HG03439 (cell line): ENCODE measurements at regions not wholly inside any gene's neighbourhood (a gene's known extent, or its start where the extent isn't known, plus 50 kb on each side); places are given as distances from the start of the nearest gene placed in this dataset.

Experiments used
- ATAC-seq: cut with Tn5 transposase; IDR thresholded peaks from one replicate; pipeline ENCODE4 v1.9.1; 2021; ENCODE audit warnings: mild to moderate bottlenecking, moderate library complexity; ENCODE audit not compliant: unreplicated experiment

DNA sequence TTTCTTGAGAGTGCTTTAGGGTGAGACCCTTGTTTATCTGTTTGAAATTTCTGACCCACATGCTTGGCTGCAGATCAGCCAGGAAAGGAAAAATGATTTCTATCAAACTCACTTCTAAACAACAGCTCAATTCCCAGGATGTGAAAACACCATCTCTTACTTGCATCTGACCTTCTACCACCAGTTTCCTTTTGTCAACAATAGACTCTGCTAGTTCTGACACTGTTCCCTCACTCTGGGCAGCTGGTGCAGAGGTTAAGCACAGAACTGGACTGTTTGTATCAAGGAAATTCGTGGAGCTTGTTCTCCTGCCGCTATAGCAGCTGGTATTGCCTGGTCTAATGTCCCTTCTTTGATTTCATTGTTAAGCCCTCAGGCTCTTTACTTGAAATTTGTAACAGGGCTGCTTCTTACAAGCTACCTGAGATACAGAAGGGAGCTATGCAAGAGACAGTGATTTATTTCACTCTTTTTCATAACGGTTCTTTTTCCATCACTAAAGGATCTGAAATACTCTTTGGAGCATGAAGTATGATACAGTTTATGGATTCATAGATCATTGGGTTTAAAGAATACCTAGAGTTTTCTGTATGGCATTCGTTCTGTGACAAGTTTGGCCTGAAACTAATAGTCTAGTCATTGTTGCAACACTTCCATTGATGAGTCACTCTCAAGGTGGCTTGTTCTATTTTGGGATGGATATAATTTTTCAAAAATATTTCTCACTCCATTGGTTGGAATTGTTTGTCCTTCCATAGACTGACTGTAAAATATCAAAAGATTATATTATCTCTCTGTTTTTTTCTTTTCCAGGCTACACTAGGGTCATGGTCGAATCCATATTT, 178.2 kb upstream of the ZC3H12C start:
- no peak for ATAC-seq

DNA sequence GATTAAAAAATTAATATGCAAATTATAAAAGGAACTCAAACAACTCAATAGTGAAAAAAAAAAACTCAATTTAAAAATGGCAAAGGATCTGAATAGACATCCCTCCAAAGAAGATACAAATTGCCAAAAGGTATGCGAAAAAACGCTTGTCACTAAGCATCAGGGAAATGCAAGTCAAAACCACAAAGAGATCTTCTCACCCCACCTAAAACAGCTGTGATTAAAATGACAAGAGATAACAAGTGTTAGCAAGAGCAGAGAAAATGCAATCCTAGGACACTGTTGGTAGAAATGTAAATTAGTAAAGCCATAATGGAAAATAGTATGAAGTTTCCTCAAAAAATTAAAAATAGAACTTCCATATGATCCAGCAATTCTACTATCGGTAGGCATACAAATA, 166.3 kb upstream of the ZC3H12C start:
- no peak for ATAC-seq

DNA sequence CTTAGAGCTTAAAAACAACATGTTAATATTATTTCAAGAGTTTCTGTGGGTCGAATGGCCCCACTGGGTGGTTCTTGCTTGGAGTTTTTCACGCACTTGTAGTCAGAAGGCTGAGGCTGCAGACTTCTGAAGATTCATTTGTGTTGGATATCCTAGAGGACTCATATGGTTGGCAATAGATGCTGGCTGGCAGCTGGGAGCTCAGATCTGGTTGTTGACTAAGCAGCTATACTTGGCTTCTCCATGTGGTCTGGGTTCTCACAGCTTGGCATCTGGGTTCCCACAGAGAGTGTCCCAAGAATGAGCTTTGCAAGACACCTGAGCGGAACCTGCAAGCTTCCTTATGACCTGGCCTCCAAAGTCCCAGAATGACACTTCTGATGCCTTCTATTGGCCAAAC, 163.9 kb upstream of the ZC3H12C start:
- no peak for ATAC-seq

DNA sequence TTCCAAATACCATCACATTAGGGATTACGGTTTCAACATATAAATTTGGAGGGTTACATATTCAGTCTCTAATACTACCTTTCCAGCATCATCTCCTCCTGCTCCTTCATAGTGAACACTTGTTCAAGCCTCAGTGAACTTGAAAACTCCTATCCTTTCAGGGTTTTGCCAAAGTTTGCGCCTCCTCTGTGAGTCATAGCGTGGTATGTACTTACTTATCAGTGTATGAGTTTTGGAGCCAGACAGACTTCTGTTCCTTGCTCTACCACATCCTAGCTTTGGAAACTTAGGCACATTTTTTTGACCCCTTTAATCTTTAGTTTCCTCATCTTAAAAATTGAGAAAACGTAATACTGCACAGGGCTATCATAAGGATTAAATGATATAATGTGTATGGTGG, 160.1 kb upstream of the ZC3H12C start:
- no peak for ATAC-seq

DNA sequence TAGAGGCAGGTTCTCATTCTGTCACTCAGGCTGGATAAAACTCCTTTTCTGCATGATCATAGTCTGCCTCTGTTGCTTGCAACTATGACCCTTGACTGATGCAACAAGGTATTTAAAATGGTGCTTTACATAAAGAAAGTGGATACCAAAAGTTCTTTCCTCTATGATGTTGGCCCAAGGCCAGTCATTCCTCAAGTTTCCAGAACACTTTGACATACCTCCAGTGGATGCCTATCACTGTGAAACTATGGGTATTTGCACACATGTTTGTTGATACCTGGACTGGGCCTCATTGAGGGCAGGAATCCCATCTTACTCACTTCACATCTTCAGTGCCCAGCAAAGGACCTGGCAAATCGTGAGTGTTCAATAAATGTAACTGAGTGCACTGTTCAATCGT, 159.0 kb upstream of the ZC3H12C start:
- no peak for ATAC-seq

DNA sequence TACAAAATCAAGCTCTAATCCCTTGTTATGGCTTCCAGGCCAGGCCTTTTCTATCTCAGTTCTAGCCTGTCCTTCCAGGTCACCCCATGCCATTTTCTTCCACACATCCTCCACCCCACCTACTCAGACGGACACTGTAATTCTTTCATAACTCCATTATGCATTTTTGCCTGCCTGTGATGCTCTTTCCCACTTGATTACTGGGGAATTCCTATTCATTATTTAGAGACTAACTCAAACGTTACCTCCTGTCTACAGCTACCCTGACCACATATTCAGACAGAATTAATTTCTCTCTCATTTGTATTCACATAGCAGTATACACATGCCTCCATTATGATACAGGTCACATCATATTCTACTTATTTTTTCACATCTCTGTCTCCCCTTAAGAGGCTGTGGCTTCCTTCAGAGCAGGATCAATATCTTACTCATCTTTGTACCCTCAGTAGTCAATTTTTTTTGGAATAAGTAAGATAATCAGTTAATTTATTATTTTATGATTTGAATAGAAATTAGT, 156.5 kb upstream of the ZC3H12C start:
- no peak for ATAC-seq

DNA sequence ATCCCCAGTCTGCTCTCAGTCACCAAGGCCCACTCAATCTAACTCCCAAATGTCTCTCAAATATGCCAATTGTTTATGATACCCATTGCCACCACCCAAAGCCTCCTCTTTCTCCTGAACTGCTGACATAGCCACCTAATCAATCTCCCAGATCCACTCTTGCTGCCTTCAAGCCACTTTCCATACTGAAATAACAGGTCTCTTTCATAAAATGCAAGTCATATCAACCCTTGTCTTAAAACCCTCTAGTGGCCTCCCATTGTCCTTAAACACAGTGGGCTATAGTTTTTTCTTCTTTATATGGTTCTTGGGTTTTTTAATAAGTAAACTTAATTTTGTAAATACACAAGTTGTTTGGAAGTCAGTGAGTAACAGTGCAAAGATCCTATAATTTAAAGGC, 155.2 kb upstream of the ZC3H12C start:
- ATAC-seq: no peak

DNA sequence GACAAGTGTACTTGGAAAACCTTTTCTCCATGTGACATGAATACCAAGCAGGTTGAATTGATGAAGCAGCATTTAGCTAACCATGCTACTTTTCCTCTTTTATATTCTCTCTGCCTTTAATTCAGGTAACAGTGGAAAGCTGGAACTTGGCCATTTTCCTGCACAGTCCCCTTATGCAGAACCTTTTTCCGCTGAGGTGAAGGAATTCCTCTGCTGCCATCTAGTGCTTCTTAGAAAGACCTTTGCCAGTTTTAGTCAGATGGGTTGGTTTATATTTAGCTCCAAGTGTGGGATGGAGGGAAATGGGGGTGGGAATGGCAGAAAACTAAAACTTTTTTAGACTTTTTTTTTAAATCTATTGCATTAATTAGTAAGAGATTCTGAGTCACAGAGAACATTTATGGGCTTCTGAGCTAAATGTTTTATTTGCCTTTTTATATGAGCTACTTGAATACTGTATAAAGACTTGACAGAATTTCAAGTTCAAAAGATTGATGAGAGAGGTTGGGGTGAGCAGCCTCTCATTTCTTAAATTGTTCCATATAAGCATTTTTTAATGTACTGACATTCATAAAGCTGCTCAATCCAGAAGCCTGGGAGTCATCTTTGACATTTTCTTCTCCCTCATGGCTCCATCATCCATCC, 153.9 kb upstream of the ZC3H12C start:
- no peak for ATAC-seq

DNA sequence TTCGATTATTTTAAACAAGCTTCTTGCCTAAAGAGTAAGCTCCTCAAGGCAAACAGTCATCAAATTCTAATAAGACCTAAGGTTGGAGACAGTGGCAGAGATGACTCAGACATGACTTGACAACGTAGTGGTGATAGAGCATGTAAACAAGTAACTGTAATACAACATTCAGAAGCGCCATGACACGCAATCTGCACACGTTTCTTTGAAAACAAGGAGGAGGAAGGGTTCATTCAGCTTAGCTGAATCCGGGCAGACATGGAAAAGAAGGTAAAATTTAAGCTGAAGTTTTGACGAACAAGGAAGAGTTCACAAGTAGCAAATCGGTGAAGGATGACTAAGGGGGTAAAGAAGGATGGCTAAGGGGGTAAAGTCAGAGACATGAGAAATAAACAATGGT, 152.4 kb upstream of the ZC3H12C start:
- ATAC-seq: no peak

DNA sequence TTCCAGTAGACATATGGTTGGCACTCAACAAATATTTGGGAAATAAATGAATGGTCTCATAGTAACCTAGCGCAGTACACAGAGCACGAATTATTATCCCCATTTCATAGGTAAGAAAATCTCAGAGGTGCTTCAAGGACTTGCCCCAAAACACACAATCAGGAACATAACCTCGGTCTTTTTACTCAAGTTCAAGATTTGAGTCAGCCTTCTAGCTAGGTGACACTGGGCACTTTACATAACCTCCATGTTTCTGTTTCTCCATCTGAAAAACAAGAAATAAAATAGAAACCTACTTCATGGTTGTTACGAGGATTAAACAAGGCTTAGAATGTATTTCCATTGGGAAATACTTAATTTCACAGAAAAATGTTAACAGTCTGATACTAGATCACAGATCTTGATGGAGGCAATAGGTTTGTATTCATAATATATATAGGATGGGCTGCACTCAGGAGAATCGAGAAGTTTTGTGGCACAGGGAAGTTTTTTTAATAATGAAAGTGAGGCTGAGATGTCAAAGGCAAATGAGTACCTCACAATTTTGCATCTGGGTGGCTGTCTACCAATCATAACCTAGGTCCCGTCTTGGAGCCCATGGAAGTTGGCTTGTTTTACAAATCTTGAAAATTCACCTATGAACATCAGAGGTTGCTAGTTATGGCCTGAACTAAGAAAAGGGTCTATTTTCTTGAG, 147.4 kb upstream of the ZC3H12C start:
- ATAC-seq: peak; percentile 49

DNA sequence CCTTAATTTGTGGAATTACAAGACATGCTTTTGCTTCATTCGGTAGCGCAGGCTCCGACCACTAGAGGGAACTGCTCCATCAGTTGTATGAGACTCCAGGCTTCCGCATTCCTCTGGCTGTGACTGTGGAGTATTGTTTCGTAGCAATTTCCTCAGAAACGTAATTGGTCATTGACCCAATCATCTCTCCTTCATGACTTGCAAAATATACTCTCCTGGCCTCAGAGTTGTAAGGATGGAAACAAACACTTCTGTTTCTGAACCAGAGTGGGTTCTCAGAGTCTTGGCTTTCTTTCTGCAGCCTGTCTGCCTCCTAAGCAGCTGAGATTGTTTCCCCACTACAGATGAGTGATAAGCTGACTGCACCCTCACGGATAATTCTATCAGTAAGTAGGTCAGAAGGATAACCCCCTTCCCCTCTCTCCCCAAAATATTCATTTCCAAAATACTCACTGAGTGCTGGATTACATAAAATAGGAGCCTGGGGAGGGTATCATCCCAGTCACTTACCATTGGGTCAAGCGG, 146.8 kb upstream of the ZC3H12C start:
- ATAC-seq: peak; percentile 97

DNA sequence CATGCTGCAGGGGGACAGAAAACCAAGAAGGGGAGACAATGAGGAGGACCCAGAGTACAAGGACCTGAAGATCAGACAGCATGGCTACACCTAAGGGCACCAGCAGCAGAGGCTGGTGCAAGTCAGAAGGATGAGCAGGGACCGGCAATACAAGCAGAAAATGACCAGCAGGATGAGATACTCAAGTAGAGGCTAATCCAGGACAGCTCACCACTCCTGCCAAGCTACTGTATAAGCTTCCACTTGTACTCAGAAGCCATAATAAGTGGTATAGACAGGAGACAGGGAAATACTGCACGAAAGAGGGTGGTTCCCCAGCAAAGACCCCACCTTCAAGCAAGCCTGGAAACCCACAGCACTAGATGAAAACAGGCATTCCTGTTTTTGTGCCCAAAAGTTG, 138.7 kb upstream of the ZC3H12C start:
- no peak for ATAC-seq

DNA sequence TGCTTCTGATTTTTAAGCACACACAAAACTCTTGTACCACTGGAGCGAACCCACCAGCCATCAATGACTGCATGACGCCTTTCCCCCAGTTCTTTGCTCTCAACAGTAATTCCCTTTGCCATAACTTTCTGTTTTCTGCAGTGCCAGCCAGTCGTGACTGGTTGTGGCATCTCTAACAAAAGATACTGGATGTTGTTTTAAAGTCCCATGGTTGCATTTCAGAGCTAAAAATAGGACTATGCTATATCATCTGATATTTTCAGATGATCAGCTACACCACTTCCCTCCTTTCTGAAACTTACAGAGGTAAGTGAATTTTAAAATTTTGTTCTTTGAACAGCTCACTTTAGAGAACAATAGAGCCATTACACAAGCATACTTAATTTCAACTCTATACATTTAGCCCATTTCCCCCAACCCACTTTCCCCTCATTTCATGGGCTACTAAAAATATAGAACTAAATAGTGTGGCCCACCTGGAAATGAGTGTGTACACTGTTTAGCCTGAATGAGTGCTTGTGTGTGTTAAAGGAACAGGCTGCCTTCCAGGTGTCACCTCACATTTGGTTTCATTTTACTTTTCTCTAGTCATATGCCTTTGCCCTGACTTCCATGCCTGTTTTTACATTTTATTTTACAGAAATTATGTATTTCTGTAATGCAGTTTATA, 136.9 kb upstream of the ZC3H12C start:
- peak; percentile 72 for ATAC-seq

DNA sequence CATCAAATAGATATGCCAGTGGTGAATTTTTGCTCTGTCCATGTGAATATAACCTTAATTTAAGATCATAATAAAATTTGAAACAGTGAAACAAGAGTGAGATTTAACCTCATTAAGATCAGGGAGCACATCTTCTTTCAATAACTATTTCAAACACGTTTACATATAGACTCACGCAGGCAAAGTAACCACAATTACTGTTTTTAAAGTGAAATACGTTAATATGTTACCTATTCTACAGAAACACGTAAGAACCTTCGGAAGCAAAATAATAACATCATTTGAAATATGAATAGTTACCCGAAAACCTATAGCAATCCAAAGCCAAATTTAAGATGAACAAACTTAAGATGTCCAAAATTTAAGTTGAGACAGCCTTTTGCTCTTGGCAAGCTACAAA, 136.2 kb upstream of the ZC3H12C start:
- ATAC-seq: no peak

DNA sequence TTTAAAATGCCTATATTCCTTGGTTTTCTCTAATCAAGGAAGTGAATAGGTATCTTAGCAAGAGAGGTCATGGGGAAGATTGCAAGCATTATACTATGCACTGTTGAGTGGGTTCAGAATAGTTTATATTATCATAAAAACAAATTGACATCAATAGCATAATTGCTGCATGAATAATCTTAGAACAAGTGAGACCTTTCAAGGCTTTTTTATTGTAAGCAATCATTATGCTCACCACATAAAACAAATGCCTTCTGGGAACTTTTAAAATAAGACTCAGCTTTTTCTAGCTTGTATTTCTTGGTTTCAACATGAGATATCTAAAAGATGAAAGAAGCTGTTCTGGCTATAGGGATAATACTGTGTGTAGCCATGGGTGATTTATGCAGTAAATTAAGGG, 135.6 kb upstream of the ZC3H12C start:
- no peak for ATAC-seq

DNA sequence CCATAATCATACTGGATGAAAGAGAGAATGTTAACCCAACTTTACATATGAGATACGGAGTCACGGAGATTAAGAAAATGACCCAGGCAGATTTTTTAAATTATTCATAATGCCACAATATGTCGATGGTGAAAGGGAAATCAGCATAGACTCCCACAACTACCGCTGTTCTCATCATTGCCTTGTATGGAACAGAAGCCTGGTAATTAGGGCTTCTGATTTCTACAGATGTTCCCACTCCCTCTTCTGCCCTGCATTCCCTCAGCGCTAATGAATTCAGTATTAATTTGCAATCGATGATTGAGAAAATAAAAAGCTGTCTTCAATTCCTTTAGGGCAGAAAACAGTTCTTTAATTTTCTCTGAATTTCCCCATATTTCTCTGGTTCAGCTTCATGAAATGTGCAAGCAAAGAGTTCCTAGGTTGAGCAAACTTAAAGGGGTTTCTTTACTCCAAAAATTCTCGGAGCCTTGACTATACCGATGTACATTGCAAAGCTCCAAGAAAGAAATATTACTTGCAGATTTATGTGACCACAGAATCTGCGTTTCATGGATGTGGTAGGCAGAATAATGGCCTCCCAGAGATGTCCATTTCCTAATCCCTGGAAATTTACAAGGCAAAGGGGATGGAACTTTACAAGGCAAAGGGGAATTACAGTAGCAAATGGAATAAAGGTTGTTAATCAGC, 134.9 kb upstream of the ZC3H12C start:
- no peak for ATAC-seq

DNA sequence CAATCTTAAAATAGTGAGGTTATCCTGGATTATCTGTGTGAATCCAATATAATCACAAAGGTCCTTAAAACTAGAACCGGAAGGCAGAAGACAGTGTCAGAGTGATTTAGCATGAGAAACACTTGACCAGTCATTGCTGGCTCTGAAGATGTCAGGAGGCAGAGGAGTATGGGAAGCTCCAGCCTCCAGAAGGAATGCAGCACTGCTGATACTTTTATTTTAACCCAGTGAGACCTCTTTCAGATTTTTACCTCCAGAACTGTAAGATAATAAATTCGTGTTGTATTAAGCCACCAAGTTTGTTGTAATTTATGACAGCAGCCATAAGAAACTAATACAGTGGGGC, 134.4 kb upstream of the ZC3H12C start:
- no peak for ATAC-seq

DNA sequence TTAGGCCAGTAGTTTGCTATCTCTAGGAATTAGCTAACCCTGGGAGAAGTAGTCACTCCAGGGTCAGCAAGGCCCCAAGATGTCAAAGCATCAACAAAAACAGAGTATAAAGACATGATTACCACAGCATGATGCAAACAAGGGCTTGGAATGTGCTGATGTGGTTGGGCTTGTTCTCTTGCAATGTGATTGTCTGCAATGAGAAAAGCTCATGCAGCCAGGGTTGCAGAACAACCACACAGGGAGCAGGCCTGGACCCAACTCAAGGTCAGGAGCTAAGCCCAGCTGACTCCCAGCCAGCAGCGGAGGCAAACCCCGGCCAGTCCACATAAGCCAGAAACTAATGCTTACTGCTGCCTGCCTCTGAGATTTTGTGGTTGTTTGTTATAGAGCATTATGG, 132.4 kb upstream of the ZC3H12C start:
- ATAC-seq: no peak

DNA sequence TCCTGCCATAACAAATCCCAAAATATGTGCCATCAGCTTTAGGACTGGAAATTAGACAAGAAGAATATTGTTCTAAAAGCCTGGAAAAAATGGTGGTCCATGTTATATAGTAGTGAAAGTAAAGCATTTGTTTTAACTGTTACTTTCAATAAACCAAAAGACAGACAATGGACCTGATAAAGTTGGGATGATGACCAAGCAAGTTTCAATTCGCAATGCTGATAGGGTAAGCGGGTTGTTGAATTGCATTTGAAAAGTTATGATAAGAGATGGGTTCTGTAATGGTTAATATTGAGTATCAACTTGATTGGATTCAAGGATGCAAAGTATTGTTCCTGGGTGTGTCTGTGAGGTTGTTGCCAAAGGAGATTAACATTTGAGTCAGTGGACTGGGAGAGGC, 131.9 kb upstream of the ZC3H12C start:
- ATAC-seq: no peak

DNA sequence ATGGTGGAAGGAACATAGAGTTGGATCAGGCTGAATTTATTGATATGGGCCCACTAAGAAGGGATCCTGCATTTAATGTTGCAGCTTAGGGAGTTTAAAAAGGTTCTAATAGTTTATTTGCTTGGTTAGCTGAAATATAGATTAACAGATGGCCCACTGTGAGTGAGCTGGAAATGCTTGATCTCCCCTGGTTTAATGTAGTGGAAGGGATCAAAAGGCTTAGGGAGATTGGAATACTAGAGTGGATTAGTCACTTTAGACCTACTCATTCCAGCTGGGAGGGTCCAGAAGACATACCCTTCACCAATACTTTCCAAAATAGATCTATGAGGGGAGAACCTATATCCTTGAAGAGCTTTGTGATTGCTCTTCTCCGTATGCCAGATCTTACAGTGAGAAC, 130.1 kb upstream of the ZC3H12C start:
- ATAC-seq: no peak

DNA sequence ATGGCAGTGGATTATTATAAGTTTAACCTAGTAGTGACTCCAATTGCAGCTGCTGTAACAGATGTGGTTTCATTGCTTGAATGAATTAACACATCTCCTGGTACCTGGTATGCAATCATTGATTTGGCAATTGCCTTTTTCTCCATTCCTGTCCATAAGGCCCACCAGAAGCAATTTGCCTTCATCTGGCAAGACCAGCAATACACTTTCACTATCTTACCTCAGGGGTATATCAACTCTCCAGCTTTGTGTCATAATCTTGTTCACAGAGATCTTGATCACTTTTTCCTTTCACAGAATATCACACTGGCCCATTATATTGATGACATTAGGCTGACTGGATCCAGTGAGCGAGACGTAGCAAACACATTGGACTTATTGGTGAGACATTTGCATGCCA, 128.7 kb upstream of the ZC3H12C start:
- ATAC-seq: no peak
